ENCODE measurements at regions not wholly inside any gene's neighbourhood (a gene's known extent, or its start where the extent isn't known, plus 50 kb on each side); places are given as distances from the start of the nearest gene placed in this dataset.

DNA sequence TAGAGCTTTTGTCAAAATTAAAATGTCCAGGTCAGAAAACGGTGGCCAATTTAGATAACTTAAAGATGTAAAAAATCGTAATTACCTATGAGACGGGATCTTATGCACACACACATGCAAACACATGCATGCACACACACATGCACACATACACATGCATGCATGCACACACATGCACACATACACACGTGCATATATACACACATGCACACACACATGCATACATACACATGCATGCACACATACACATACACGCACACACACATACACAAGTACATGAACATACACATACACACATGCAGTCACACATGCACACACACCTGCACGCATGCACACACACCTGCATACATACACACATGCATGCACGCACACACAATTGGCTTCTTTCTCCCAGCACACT lies 362.0 kb downstream of the IRX1 start:
- DNase-seq (ENCODE audit: low spot score), result no peak

- DNase-seq (ENCODE audit: low spot score), result no peak
Observed at GRCh38 chr5:3958389-3958788, 362.8 kb downstream of the IRX1 start.

- no peak for DNase-seq (ENCODE audit: low spot score)
Observed at GRCh38 chr5:3962113-3962512, 366.5 kb downstream of the IRX1 start.

DNA sequence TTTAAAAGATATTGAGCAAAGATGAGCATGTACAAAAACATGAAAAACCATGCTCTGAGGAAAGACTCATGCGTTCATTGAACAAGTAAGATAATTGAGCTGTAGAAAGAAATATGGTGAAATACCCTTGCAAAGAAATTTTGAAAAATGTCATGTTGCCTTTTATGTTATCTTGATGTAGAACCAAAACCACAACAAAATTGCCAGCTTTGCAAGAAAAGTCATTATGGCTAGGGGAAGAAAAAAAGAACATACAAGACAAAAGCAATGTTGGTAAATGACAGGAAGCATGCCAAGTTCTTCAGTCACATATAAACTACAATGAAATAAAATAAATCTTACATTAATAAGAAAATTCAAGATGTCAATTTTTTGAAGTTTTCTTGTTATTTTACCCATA lies 368.0 kb downstream of the IRX1 start:
- DNase-seq (ENCODE audit: low spot score), result no peak

DNA sequence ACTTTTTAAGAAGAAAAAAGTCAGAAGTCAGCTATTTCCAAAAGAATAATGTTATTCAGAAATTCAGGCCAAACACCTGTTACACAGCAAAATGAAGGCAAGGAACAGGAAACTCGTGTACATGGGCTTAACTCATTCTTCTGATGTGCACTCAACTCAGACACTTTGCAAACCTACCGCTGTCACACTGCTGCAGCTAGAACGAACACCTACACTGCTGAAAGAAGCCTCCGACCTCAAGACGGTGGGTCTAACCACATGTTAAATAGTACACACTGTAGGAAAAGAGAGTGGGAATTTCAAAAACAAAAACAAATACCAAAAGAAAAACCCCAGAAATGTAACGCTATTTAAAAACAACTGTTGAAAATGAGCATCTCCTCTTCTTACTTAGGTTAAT lies 384.5 kb downstream of the IRX1 start:
- DNase-seq (ENCODE audit: low spot score), result no peak

DNA sequence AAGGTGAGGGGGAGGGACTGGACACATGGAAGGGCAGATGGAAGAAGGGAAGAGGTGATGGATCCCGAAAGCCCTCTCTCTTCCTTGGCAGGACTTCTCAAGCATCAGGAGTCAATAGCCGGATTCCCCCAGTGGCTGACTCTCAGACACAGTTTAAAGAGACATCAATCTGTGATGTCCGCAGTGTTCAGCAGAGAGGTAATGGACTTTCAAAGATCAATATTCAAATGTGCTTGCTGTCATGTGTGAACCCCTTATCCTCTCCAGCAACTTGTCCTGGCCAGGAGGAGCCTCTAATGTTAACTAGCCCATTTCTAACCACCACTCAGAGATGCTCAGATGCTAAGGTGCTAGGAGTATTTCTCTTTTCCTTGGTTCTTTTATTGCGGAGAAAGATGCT lies 392.2 kb downstream of the IRX1 start:
- DNase-seq (ENCODE audit: low spot score), result no peak

GRCh38 chr5:3993856-3994473 lies 398.3 kb downstream of the IRX1 start:
- no peak for DNase-seq (ENCODE audit: low spot score)

GRCh38 chr5:3994628-3995027 lies 399.0 kb downstream of the IRX1 start:
- DNase-seq (ENCODE audit: low spot score), result no peak

DNA sequence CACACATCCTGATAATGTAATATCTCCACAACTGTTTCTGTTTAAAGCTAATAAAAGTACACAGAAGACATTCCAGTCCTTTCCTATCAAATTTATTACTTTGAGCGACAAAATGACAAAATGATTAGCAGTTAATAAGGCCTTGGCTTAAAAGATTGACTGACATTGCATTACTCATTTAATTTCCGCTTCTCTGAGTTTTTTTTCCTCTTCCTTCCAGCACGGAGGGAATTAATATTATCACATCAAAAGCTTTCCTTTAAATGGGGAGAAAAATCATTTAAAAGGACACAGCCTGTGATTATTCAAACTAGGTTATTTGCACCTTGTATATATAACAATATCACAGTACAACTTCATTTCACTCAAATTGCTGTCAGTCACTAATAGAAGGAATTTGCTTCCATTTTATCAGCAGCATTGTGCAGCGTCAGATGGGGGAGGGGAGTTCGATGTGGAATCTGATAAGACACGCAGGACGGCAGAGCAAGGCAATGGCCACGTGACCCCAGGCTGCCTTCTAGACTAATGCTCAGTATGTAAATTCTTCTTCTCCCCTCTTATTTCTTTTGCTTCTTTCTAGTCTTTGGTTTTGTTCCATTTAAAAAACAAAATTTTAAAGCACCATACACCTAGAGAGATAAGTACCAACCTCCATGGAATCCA lies 400.5 kb downstream of the IRX1 start:
- no peak for DNase-seq (ENCODE audit: low spot score)

DNA sequence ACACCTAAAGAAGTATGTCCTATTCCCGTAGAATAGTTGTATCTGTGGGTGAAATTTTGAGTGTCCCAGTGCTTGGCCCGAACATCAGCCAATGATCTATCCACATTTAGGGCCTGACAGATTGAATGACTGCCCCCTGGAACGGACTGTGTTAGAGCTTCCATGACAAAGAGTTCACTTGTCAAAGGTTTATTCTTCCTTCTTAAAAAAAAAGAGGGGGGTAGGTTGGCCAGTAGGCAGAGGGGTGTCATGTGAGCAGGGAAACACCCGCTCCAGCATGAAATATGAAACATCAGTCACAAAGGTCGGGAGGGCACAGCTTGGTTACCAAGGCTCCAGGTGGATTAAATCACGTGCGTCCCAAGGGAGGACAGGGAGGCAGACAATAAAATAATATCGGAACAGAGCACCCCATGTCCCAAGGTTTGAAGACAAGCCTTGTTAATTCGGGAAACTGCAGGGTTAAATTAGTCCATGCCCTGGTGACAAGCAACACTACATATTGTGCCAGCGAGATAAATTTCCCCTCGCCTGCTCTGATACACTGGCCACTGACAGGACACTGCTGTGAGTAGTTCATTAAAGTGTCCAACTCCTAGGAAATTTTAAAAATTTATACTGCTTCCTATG lies 401.2 kb downstream of the IRX1 start:
- DNase-seq (ENCODE audit: low spot score), result no peak

DNA sequence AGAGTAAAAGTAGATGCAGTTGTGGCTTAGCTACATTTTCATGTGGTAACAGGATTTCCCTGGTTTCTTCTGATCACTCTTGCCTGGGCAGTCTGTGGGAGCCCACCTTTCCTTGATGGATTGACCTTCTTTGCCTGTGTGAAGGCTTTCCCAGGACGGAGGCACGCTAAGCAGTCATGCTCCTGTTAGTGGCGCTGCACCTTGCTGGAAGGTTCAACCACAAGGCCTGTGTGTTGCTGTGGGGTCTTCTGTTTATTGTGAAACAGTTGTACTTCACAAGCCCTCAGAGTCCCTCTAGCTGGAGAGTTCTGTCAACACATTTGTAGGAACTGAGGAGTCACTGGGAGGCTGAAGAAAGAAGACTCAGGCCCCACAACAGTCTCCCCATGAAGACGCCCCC lies 402.0 kb downstream of the IRX1 start:
- no peak for DNase-seq (ENCODE audit: low spot score)

GRCh38 chr5:3999929-4000328 lies 404.3 kb downstream of the IRX1 start:
- DNase-seq (ENCODE audit: low spot score), result no peak

DNA sequence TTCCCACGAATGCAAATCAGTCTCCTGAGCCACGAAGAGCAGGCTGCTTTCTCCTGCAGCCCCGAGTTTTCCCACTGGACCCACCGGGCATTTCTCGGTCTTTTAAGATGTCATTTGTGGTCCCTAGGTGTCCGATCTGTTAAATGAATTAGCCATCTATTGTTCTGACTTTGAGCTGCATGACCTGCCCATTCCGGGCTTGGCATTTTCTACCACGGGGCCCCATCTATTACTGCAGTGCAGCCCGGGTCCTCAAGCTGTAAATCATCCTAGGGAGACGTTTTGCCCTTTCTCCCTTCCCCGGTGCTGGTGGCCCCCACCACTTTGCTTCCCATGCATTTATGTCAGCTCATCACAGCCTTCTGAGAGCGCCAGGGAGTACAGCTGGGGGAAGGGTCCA lies 405.4 kb downstream of the IRX1 start:
- no peak for DNase-seq (ENCODE audit: low spot score)

GRCh38 chr5:4001758-4002533 lies 406.3 kb downstream of the IRX1 start:
- DNase-seq (ENCODE audit: low spot score), result no peak

DNA sequence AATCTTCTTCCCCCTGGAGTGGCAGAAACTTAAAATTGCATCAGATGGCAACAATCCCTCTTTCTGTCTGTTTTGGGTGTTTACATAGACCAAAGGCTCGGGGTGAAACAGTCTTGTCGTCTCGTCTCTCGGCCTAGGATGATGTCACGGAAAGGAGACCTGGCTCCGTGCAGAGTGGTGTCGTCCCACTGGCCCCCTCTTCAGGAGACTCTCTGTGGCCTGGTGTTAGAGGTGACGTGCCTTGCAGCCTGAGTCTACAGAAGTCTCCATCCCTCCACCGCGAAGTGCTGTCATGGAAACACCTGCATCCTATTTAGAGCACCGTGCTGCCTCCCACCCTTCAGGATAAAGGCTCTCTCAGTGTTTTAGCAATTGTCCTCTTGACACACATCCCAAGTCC lies 409.7 kb downstream of the IRX1 start:
- DNase-seq (ENCODE audit: low spot score), result no peak

- no peak for DNase-seq (ENCODE audit: low spot score)
Observed at GRCh38 chr5:4007001-4007400, 411.4 kb downstream of the IRX1 start.

- DNase-seq (ENCODE audit: low spot score), result no peak
Observed at GRCh38 chr5:4011943-4012342, 416.3 kb downstream of the IRX1 start.

DNA sequence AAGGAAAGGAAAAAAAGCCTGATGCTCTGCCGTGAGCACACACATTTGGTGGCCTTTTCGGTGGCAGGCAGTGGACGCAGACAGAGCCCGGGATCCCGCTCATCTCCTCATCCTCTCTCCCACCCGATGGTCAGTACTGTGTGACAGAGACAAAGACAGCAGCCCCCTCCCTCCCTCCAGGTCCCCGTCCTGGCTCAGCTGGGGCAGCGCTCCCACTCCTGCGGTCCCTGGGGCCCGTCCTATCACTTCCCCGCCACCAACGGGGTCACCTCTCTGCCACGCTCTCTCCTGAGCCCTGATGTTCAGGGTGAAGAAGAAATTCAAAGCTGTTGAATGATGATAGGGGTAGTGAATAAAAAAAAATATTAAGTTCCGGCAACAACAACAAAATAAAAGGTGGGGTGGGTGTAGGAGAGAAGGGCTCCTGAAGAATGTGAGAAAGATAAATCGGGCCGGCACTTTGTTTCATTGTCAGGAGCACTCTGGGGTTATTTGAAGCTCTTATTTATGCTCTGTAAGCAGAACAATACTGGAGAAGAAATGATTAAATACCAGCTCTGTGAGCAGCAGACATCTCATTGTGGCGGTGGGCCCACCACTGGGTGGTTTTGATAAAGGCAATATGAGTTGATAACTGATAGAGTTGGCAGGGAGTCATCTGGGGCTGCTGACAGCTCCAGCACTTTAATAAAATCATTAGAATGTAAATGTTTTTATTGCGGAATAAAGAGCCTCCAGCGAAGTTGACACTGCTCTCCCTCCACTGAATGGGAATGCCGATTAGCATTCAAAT lies 417.7 kb downstream of the IRX1 start:
- no peak for DNase-seq (ENCODE audit: low spot score)

DNA sequence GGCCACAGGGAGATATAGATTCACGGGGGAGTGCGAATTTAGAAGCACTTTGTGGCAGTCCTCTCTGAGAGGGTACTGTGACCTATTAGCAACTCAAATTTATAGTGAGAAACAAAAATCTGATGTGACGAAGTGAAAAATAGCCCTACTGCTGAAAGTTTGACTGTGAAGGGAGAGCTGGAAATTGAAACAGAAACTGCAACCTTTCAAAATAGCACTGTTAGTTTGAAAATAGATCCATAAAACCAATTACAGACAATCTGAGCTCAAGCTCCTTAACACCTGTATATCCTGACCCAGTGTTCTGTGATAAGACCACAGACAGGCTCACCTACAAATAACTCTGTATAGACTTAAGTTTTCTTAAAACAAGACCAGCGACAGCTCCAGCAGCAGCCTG lies 420.1 kb downstream of the IRX1 start:
- no peak for DNase-seq (ENCODE audit: low spot score)

- DNase-seq (ENCODE audit: low spot score), result no peak
Observed at GRCh38 chr5:4017076-4017803, 421.6 kb downstream of the IRX1 start.

- DNase-seq (ENCODE audit: low spot score), result no peak
Observed at GRCh38 chr5:4018007-4018406, 422.4 kb downstream of the IRX1 start.

All from HuH-7.5 (cell line).